ENCODE measurements at regions not wholly inside any gene's neighbourhood (a gene's known extent, or its start where the extent isn't known, plus 50 kb on each side); places are given as distances from the start of the nearest gene placed in this dataset.

DNA sequence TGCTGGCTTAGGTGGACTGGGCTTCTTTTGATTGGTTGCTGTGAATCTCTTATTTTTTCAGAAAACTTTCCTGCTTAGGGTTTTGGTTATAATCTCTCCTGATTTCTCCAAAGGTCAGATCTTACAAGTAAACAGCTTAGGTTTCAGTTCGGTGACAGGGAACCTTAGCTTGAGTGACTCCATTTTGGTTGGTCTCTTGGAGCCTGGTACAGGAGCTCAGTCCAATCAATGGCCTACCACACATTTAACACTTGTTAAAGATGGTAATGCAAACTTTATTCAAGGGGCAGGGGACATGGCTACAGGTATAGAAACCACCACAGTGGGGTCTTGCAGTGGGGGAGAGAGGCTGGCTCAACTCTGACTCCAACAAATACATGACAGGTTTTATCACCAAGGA lies 180.9 kb upstream of the THBS1 start:
- no peak overlapping the region for H2AK5ac ChIP-seq (ENCODE audit: low read depth, low read length)
- no peak overlapping the region for H2BK120ac ChIP-seq (replicated peaks; ENCODE audit: low read depth, low read length)
- no peak overlapping the region for H3K9ac ChIP-seq (replicated peaks in 1 of 4; ENCODE audit: extremely low read depth in 1 of 4, low read depth in 3 of 4, low read length in 3 of 4)
- H3K14ac ChIP-seq (ENCODE audit: insufficient read length): no peak overlapping the region
- H3K27ac ChIP-seq (ENCODE audit: low read depth, low read length): no peak overlapping the region
- H2BK12ac ChIP-seq (ENCODE audit: low read depth, low read length): no peak overlapping the region
- no peaks in the 10 kb centered on the region for H3K23me2 ChIP-seq (ENCODE audit: low read depth, low read length)
- CTCF ChIA-PET (ENCODE audit: partially characterized antibody): interaction anchor here (0.9 kb wide), 1 partner anchor 9 kb away, joined by 4 read pairs; no protein-coding TSS in a partner anchor
- H3K4me3 ChIP-seq (ENCODE audit: extremely low read depth in 1 of 4, insufficient read depth in 2 of 4, low read depth in 3 of 4, low read length in 4 of 4): no peak overlapping the region
- TF ChIP-seq POU5F1 (IDR thresholded peaks at IDR 0.05; ENCODE audit: low read depth, low read length): no peak
- TF ChIP-seq TCF12 (IDR thresholded peaks at IDR 0.05; ENCODE audit: low read depth, low read length): no peak
- no peak for TF ChIP-seq KDM1A (IDR thresholded peaks at IDR 0.05; ENCODE audit: borderline replicate concordance, low read length)
- TF ChIP-seq EP300 (IDR thresholded peaks at IDR 0.05; ENCODE audit: borderline replicate concordance in 1 of 2, low read depth in 2 of 2, low read length in 2 of 2): no peak
- TF ChIP-seq JUN (IDR thresholded peaks at IDR 0.05; ENCODE audit: low read depth, low read length): no peak
- TF ChIP-seq BRCA1 (IDR thresholded peaks at IDR 0.05; ENCODE audit: low read depth, low read length): no peak
- no peak for TF ChIP-seq SP1 (IDR thresholded peaks at IDR 0.05; ENCODE audit: low read depth, low read length)
- TF ChIP-seq TBP (IDR thresholded peaks at IDR 0.05; ENCODE audit: low read depth, low read length): no peak
- TF ChIP-seq, protein P1, sequence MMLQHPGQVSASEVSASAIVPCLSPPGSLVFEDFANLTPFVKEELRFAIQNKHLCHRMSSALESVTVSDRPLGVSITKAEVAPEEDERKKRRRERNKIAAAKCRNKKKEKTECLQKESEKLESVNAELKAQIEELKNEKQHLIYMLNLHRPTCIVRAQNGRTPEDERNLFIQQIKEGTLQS (IDR thresholded peaks at IDR 0.05; ENCODE audit: insufficient read depth, low read depth, low read length): no peak
- TF ChIP-seq CHD2 (IDR thresholded peaks at IDR 0.05; ENCODE audit: low read length): no peak
- no peak for TF ChIP-seq RXRA (IDR thresholded peaks at IDR 0.05; ENCODE audit: insufficient read depth, low read depth, low read length)
- TF ChIP-seq TEAD4 (IDR thresholded peaks at IDR 0.05; ENCODE audit: low read depth, low read length): no peak
- no peak for TF ChIP-seq EZH2 (IDR thresholded peaks at IDR 0.05; ENCODE audit: low read depth, low read length, severe bottlenecking)
- TF ChIP-seq CTBP2 (IDR thresholded peaks at IDR 0.05; ENCODE audit: borderline replicate concordance, insufficient read depth, insufficient read length, low read length): no peak
- H4K91ac ChIP-seq (replicated peaks; ENCODE audit: insufficient read length, low read length): no peak overlapping the region
- H4K20me1 ChIP-seq (replicated peaks in 1 of 2; ENCODE audit: control insufficient read depth in 1 of 2, insufficient read depth in 2 of 2, low read length in 2 of 2): no peaks in the 10 kb centered on the region
- H3K4me1 ChIP-seq (replicated peaks in 1 of 4; ENCODE audit: control insufficient read depth in 3 of 4, insufficient read depth in 4 of 4, low read length in 3 of 4): no peaks in the 10 kb centered on the region
- H2BK5ac ChIP-seq (ENCODE audit: low read depth, low read length): no peak overlapping the region
- DNase-seq (ENCODE audit: low read depth in 1 of 2, low spot score in 2 of 2): no peak
- H3K79me1 ChIP-seq (ENCODE audit: low read depth, low read length): no peaks in the 10 kb centered on the region
- 87% methylated on average over 1 of the region's 1 CpG; no CpG with 5 or more reads in 1 of the 2 experiments for WGBS, 2 experiments (ENCODE audit: extremely low coverage in 1 of 2, insufficient coverage in 1 of 2, insufficient read length in 1 of 2, insufficient replicate concordance in 2 of 2, low coverage in 1 of 2, low lambda C conversion rate in 2 of 2, missing lambda C conversion rate in 1 of 2)
- H2BK20ac ChIP-seq (ENCODE audit: low read length): no peak overlapping the region
- no peaks in the 10 kb centered on the region for H3K27me3 ChIP-seq (replicated peaks in 1 of 4; ENCODE audit: control insufficient read depth in 3 of 4, extremely low read depth in 1 of 4, insufficient read depth in 3 of 4, low read length in 3 of 4)
- no peak overlapping the region for H4K5ac ChIP-seq (ENCODE audit: insufficient read length, low read depth, low read length)
- no peak overlapping the region for H3K56ac ChIP-seq (replicated peaks; ENCODE audit: insufficient read length, low read depth, low read length)
- no peak overlapping the region for H2BK15ac ChIP-seq (ENCODE audit: low read length)
- no peak overlapping the region for H3K4me2 ChIP-seq (ENCODE audit: insufficient read depth in 1 of 2, low read depth in 2 of 2, low read length in 2 of 2)
- H3K23ac ChIP-seq (ENCODE audit: insufficient read length): no peak overlapping the region
- no peak overlapping the region for H2AFZ ChIP-seq (ENCODE audit: low read length)
- no peak overlapping the region for H3K18ac ChIP-seq (ENCODE audit: extremely low read depth, low read length)
- no peak for FAIRE-seq
- H3K79me2 ChIP-seq (ENCODE audit: control insufficient read depth in 1 of 2, insufficient read depth in 2 of 2, low read length in 2 of 2): no peaks in the 10 kb centered on the region
- no peaks in the 10 kb centered on the region for H3K9me3 ChIP-seq (ENCODE audit: insufficient read depth in 2 of 2, low read depth in 1 of 2, low read length in 1 of 2)
- no peak overlapping the region for H3K4ac ChIP-seq (replicated peaks; ENCODE audit: insufficient read length, low read depth, low read length)
- no peaks in the 10 kb centered on the region for H3K36me3 ChIP-seq (ENCODE audit: control insufficient read depth in 2 of 4, insufficient read depth in 4 of 4, low read length in 3 of 4)
- POLR2A ChIA-PET (ENCODE audit: partially characterized antibody): no interaction called here
- H4K8ac ChIP-seq (ENCODE audit: extremely low read depth, insufficient read depth, low read length): no peak overlapping the region
